ENCODE measurements at regions not wholly inside any gene's neighbourhood (a gene's known extent, or its start where the extent isn't known, plus 50 kb on each side); places are given as distances from the start of the nearest gene placed in this dataset.

GRCh38 chrX:7205037-7205577 lies 57.2 kb upstream of the PUDP start:
- no peak overlapping the region for H2BK5ac ChIP-seq (ENCODE audit: insufficient read length, low read length)
- no peak overlapping the region for H3K18ac ChIP-seq (ENCODE audit: insufficient read length, low read depth, low read length)
- H2BK120ac ChIP-seq (ENCODE audit: low read depth, low read length, poor library complexity, severe bottlenecking) = no peak overlapping the region
- no peak overlapping the region for H4K91ac ChIP-seq (ENCODE audit: insufficient read length, low read depth, low read length)
- no peaks in the 10 kb centered on the region for H3K9me3 ChIP-seq (ENCODE audit: control insufficient read depth, low read depth, low read length)
- DNase-seq = no peak
- no peak overlapping the region for H3K23ac ChIP-seq (ENCODE audit: insufficient read length, low read depth, low read length)
- H3K27me3 ChIP-seq (ENCODE audit: insufficient read depth, low read length) = no peaks in the 10 kb centered on the region
- H3K4me2 ChIP-seq (ENCODE audit: insufficient read depth, insufficient read length, low read length) = no peak overlapping the region
- H2AFZ ChIP-seq (ENCODE audit: low read length) = no peak overlapping the region
- H4K8ac ChIP-seq (replicated peaks; ENCODE audit: insufficient read length, low read depth, low read length) = no peak overlapping the region
- Mint-ChIP-seq H3K9me3 (peaks cover 0 to 4% of the 10 kb centered on the region in 2 experiments; a peak in 2 of 5 replicates), H3K4me1 (no peaks in the 10 kb centered on the region), H3K36me3 (ENCODE audit: insufficient read depth in 1 of 3, low read depth in 3 of 3) (no peaks in the 10 kb centered on the region; a peak in 1 of 7 replicates), H3K27me3 (ENCODE audit: low read depth) (no peaks in the 10 kb centered on the region; the same call in 1 of the 2 replicates), H3K27ac (no peak overlapping the region), H3K4me3 (no peak overlapping the region)
- no peak overlapping the region for H2BK12ac ChIP-seq (ENCODE audit: insufficient read length, low read depth, low read length)
- no peaks in the 10 kb centered on the region for H3K4me1 ChIP-seq (ENCODE audit: insufficient read depth, low read length)
- no peak overlapping the region for H4K5ac ChIP-seq (ENCODE audit: insufficient read length, low read depth, low read length)
- H2AK5ac ChIP-seq (ENCODE audit: insufficient read length, low read length) = no peak overlapping the region
- H3K9ac ChIP-seq (ENCODE audit: extremely low read depth, insufficient read length, low read length) = no peak overlapping the region
- H3T11ph ChIP-seq (ENCODE audit: low read length) = no peak overlapping the region
- H3K79me1 ChIP-seq (ENCODE audit: insufficient read depth, low read depth, low read length, poor library complexity, severe bottlenecking) = no peaks in the 10 kb centered on the region
- no peak overlapping the region for H3K14ac ChIP-seq (ENCODE audit: insufficient read depth, low read length)
- no peak overlapping the region for H3K56ac ChIP-seq (ENCODE audit: insufficient read length, low read depth, low read length)
- H3K27ac ChIP-seq (ENCODE audit: insufficient read length, low read depth, low read length) = no peak overlapping the region
- no peaks in the 10 kb centered on the region for H3K23me2 ChIP-seq (ENCODE audit: insufficient read length, low read depth, low read length, poor library complexity, severe bottlenecking)
- no peak for TF ChIP-seq CTCF (conservative IDR thresholded peaks at IDR 0.05)
- H2BK15ac ChIP-seq (ENCODE audit: low read depth, low read length) = no peak overlapping the region
- H3K79me2 ChIP-seq (ENCODE audit: insufficient read depth, low read length) = no peaks in the 10 kb centered on the region
- H4K20me1 ChIP-seq (ENCODE audit: control insufficient read depth, insufficient read depth, insufficient read length) = no peaks in the 10 kb centered on the region
- H3K4ac ChIP-seq (ENCODE audit: low read depth, low read length) = no peak overlapping the region
- no CpG with 5 or more reads among the region's 2 CpGs for WGBS (ENCODE audit: extremely low coverage, insufficient read length, low lambda C conversion rate)
- H2BK20ac ChIP-seq (ENCODE audit: low read depth, low read length, poor library complexity, severe bottlenecking) = no peak overlapping the region

Measured in H9 (cell line).